Ascending aorta (tissue), 2 donors: ENCODE measurements at regions not wholly inside any gene's neighbourhood (a gene's known extent, or its start where the extent isn't known, plus 50 kb on each side); places are given as distances from the start of the nearest gene placed in this dataset.

Experiments
- DNase-seq, 2 donors: peaks; one replicate each; pipeline ENCODE4 v3.0.0-alpha.2; 2019; ENCODE audit warnings: low spot score in 2 of 2
- H3K27ac ChIP-seq, 2 donors: fragments of 200-600 bp; sonication (generic); one replicate each; pipeline ENCODE4 v1.5.1; 2016 to 2017; ENCODE audit warnings: mild to moderate bottlenecking in 1 of 2
- H3K27me3 ChIP-seq: fragments of 200-600 bp; sonication (generic); one replicate; pipeline ENCODE4 v1.5.1; 2017
- H3K36me3 ChIP-seq, 2 donors: fragments of 200-600 bp; sonication (generic); one replicate each; pipeline ENCODE4 v1.5.1; 2016
- H3K4me1 ChIP-seq, 2 donors: fragments of 200-600 bp; sonication (generic); one replicate each; pipeline ENCODE4 v1.5.1; 2016 to 2017; ENCODE audit warnings: mild to moderate bottlenecking in 1 of 2
- H3K4me3 ChIP-seq, 2 donors: fragments of 200-600 bp; sonication (generic); one replicate each; pipeline ENCODE4 v1.5.1; 2016 to 2017; ENCODE audit warnings: mild to moderate bottlenecking in 1 of 2
- H3K9me3 ChIP-seq, 2 donors: fragments of 200-600 bp; sonication (generic); one replicate each; pipeline ENCODE4 v1.5.1; 2016
- intact Hi-C: fragments of 100-400 bp; cut with DNase I; formaldehyde crosslinking; loops from one replicate; pipeline ENCODE4 v1.15.1; 2023
- TF ChIP-seq, protein P1 (sequence below), 3 experiments: fragments of 200-600 bp in 2 of 3; fragments of 450-650 bp in 1 of 3; sonication (generic) in 2 of 3; IDR thresholded peaks; one replicate each; pipeline ENCODE4 v1.5.1; 2016 to 2019; ENCODE audit warnings: antibody characterized with exemption in 3 of 3, mild to moderate bottlenecking in 1 of 3, moderate library complexity in 1 of 3

DNA sequence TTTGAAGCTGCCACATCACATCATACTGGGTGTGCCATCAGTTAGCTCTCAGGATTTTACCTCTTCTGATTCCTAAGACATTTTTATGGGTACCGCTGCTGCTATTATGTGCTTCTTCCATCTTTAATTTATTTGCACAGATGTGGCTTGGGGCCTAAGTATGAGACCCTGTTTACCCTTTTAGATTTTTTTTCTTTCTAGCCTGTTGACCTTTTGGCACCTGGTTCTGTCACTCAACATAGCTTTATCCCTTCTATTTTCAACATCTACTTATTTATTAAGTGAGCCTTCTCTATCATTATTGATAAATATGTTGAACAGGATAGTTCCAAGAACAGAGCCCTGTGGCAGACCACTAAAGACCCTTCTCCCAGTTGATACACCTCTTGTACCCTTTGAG is 57.0 kb downstream of the TET3 start:
- Histone ChIP-seq H3K27ac (no peak overlapping the region), H3K27me3 (no peaks in the 10 kb centered on the region), H3K36me3 (no peaks in the 10 kb centered on the region), H3K9me3 (no peaks in the 10 kb centered on the region), H3K4me1 (no peaks in the 10 kb centered on the region), H3K4me3 (no peak overlapping the region)
- intact Hi-C loops = no loop called here
- TF ChIP-seq, protein P1, sequence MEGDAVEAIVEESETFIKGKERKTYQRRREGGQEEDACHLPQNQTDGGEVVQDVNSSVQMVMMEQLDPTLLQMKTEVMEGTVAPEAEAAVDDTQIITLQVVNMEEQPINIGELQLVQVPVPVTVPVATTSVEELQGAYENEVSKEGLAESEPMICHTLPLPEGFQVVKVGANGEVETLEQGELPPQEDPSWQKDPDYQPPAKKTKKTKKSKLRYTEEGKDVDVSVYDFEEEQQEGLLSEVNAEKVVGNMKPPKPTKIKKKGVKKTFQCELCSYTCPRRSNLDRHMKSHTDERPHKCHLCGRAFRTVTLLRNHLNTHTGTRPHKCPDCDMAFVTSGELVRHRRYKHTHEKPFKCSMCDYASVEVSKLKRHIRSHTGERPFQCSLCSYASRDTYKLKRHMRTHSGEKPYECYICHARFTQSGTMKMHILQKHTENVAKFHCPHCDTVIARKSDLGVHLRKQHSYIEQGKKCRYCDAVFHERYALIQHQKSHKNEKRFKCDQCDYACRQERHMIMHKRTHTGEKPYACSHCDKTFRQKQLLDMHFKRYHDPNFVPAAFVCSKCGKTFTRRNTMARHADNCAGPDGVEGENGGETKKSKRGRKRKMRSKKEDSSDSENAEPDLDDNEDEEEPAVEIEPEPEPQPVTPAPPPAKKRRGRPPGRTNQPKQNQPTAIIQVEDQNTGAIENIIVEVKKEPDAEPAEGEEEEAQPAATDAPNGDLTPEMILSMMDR (IDR thresholded peaks at IDR 0.05) = no peak
- no peak for DNase-seq

DNA sequence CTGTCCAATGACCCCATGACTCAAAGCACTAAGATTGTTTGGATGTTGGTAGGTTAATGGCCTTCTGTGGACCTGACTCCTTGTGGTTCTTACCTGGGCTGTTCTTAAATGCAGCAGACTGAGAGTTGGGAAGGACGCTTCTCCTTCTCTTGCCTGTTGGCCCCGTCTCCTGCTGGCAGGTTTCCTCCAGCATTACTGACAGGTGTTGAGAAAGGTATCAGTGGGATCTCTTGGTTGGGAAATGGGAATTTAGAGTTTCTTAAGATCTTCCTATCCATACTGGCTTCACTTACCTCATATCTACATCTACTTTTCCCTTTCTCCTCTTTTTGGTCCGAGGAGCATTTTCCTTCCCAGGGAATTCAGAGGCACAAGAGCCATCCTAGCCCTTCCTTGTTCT is 57.9 kb downstream of the TET3 start:
- no peaks in the 10 kb centered on the region for H3K27me3 ChIP-seq
- intact Hi-C loops = no loop called here
- no peaks in the 10 kb centered on the region for H3K9me3 ChIP-seq
- H3K4me1 ChIP-seq = no peaks in the 10 kb centered on the region
- H3K36me3 ChIP-seq = peaks cover 0 to 4% of the 10 kb centered on the region in 2 donors
- no peak overlapping the region for H3K27ac ChIP-seq
- TF ChIP-seq, protein P1 (IDR thresholded peaks at IDR 0.05) = no peak
- DNase-seq = no peak
- no peak overlapping the region for H3K4me3 ChIP-seq

DNA sequence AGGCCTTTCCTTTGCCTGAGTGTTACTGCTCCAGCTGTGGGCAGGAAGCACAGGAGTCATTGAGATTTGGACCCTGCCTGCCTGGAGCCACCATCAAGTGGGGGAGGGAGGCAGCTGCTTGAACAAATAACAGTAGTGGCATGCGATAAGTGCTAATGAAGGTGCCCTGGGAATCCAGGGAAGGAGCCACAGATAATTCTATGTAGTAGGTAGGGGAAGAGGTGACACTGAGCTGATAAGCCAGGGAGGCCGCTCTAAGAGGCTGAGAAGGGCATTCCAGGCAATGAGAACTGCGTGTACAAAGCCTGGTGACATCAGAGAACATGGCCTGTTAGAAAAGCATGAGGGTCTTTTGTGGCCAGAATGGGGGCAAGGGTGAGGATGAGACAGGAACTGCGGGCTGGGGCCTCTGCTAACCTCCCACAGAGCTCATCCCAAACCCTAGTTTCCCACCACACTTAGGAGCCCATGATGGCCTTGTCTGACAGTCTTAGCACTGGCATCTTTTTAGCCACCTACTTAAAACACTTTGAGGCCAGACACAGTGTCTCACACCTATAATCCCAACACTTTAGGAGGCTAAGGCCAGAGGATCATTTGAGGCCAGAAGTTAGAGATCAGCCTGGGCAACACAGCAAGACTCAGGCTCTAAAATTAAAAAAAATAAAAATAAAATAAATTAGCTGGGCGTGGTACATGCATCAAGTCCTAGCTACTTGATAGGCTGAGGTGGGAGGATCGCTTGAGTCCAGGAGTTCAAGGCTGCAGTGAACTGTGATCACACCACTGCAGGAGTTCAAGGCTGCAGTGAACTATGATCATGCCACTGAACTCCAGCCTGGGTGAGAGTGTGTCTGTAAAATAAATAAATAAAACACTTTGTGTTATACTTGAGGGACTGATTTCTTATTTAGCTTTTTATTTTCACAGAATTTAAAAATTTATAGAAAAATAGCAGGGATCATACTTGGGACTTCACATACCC is 58.9 kb downstream of the TET3 start:
- no peaks in the 10 kb centered on the region for H3K4me1 ChIP-seq
- H3K27ac ChIP-seq = no peak overlapping the region
- intact Hi-C loops = no loop called here
- H3K36me3 ChIP-seq = peaks cover 0 to 4% of the 10 kb centered on the region in 2 donors
- no peaks in the 10 kb centered on the region for H3K27me3 ChIP-seq
- no peak for DNase-seq
- TF ChIP-seq, protein P1 (IDR thresholded peaks at IDR 0.05) = no peak
- H3K4me3 ChIP-seq = no peak overlapping the region
- no peaks in the 10 kb centered on the region for H3K9me3 ChIP-seq

DNA sequence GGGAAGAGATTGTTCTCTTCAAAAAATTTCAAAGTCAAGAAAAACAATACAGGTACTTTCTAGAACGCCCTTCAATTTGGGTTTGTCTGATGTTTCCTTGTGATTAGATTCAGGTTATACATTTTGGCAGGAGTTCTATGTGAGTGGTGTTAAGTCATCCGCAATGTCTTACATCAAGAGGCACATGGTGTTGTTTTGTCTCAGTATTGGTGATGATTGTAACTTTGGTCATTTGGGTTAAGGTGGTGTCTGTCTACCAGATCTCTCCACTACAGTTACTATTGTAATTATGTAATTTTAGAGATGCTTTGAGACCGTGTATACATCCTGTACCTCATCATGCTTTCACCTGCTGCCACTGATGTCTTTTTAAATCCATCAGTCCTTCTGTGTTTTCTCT is 60.3 kb downstream of the TET3 start:
- intact Hi-C loops = no loop called here

DNA sequence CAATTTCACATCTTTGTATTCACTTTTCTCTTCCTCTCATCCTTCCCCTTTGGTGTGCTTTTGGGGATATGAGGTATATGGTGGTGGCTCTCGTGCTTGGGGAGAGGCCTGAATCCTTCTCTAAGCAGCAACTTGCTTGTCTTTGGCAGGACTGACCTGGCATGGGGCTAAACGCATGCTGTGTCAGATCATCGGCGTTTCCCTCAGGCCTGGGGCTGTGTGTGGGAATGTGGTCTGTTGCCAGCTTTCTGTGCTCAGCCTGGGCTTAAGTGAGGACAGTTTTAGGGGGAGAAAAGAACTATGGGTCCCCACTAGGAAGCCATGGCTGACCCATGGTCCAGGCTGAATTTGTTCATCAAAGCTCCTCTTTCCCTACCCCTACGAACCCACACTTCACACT is 60.7 kb downstream of the TET3 start:
- Histone ChIP-seq H3K4me3 (no peak overlapping the region), H3K9me3 (no peaks in the 10 kb centered on the region), H3K36me3 (peaks cover 0 to 4% of the 10 kb centered on the region in 2 donors), H3K27me3 (no peaks in the 10 kb centered on the region), H3K27ac (no peak overlapping the region), H3K4me1 (no peaks in the 10 kb centered on the region)
- TF ChIP-seq, protein P1 (IDR thresholded peaks at IDR 0.05) = no peak
- DNase-seq = no peak
- intact Hi-C loops = no loop called here

More for the DNA sequence above, 60.3 kb downstream of the TET3 start:
- Histone ChIP-seq H3K36me3 (peaks cover 0 to 4% of the 10 kb centered on the region in 2 donors), H3K4me3 (no peak overlapping the region), H3K4me1 (no peaks in the 10 kb centered on the region), H3K9me3 (no peaks in the 10 kb centered on the region), H3K27ac (no peak overlapping the region), H3K27me3 (no peaks in the 10 kb centered on the region)
- TF ChIP-seq, protein P1 (IDR thresholded peaks at IDR 0.05) = no peak
- no peak for DNase-seq
